HG02798 (cell line): ENCODE measurements at regions not wholly inside any gene's neighbourhood (a gene's known extent, or its start where the extent isn't known, plus 50 kb on each side); places are given as distances from the start of the nearest gene placed in this dataset.
"Not testable (repeated sequence)": the region's sequence is repeated elsewhere in the genome, so short reads cannot be mapped to it uniquely, and the experiment has no call there.

Experiments
- ATAC-seq: cut with Tn5 transposase; IDR thresholded peaks from one replicate; pipeline ENCODE4 v1.9.1; 2021; ENCODE audit warnings: mild to moderate bottlenecking; ENCODE audit not compliant: unreplicated experiment, poor library complexity

GRCh38 chr4:79748835-79749234 is 324.2 kb downstream of the ANTXR2 start:
- no peak for ATAC-seq

DNA sequence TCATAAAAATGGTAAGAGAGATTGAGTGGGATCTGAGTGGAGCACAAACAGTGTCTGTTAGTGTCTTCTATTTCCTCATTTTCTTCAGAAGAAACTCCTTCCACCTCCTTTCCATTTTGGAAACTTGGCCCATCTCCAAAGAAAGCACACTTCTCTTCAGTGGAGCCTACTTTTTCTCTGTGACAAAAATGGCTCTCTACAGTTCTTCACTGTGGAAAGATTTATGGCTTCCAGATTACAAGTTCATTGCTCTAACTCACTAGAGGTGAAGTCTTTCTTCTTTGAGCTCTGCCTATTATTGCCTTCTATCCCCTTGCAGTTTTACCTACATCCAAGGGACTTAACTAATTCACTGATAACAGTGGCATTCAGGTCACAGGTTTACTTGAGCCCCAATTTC is 325.8 kb downstream of the ANTXR2 start:
- no peak for ATAC-seq

DNA sequence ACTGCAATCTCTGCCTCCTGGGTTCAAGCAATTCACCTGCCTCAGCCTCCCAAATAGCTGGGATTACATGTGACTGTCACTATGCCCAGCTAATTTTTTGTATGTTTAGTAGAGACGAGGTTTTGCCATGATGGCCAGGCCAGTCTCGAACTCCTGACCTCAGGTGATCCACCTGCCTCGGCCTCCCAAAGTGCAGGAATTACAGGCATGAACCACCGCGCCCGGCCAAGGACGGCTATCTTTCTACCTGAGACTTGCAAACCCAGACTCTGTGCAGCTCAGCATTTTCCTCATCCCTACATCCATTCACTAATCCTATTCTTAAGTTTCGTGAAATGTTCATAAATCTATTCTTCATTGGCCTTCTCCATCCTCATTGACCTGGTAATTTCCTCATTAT is 330.0 kb downstream of the ANTXR2 start:
- no peak for ATAC-seq

- no peak for ATAC-seq
These were observed 331.9 kb upstream of the GK2 start for GRCh38 chr4:79739912-79740311.

DNA sequence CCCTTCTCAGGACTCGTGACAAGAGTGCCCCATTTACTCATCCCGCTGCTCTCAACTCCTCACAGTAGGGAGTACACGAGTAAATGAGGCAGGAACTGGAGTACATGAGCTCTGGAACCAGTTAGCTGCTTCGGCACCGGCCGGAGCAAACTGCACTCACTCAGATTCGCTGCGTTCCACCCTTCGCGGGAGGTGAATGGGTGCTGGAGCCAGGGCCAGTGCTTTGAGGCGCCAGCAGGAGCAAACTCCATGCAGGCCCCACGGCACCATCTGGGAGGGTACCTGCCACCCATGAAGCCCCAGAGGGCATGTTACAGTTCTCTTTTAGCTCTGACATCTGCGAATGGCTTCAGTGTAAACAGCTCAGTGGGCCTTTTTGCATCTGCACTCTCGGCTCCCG is 315.5 kb upstream of the GK2 start:
- ATAC-seq = no peak

DNA sequence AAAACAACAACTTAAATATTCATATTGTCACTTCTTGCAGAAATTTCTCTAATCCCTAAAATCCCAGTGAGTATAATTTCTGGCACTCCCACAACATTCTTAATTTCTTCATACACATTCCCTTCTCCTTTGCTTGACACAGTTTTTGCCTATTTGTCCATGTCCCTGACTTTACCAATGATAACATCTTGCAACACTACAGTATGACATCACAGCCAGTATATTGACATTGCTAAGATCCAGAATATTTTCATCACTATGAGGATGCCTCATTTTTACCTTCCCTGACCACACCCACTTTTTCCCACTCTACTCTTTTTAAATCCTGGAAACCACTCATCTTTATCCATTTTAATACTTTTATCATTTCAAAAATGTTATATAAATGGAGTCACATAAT is 292.3 kb upstream of the GK2 start:
- no peak for ATAC-seq

DNA sequence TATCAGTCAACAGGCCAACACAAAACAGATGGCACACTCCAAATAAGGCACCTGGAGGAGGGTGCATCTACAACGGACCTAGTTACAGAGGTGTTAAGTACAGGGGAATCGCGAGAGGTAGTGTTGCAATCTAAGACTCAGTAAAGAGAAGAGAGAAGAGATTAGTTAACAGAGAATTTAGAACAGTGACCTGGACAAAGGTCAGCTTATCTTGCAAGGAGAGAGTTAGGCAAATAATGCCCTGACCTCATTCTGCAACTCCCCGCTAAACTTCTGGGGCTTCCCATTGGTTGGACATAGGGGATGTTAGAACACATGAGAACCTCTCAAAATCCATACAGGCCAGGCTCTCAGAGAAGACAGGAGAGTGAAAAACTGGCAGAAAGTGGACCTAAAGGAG is 289.4 kb upstream of the GK2 start:
- no peak for ATAC-seq

GRCh38 chr4:79696534-79696933 is 288.5 kb upstream of the GK2 start:
- ATAC-seq = not testable (repeated sequence)

DNA sequence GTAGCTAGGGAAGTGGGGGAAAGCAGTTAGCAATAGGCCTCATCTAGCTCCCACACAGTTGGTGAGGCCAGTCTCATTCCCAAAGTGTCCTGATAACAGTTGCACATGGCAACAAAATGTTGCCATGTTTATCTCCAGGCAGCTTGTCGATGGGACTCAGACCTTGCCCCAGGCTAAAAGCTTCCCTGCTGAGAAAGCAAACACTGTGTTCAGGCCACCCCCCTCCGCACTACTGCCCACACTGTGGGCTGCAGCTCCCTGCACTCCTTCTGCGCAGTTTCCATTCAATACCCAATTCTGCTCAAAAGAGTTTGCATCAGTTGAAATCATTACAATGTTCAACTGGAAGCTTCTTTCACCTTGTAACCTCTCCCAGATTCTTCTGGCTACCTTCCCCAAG is 287.8 kb upstream of the GK2 start:
- no peak for ATAC-seq

DNA sequence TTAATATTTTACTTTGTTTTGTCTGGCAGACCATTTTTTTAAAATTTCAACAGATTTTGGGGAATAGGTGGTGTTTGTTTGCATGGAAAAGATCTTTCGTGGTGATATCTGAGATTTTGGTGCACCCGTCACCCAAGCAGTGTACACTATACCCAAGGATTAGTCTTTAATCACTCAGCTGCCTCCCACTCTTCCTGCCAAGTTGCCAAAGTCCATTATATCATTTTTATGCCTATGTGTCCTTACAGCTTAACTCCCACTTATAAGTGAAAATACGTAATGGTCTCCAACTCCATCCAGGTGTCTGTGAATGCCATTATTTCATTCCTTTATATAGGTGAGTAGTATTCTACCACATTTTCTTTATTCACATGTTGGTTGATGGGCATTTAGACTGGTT is 281.7 kb upstream of the GK2 start:
- ATAC-seq = no peak

DNA sequence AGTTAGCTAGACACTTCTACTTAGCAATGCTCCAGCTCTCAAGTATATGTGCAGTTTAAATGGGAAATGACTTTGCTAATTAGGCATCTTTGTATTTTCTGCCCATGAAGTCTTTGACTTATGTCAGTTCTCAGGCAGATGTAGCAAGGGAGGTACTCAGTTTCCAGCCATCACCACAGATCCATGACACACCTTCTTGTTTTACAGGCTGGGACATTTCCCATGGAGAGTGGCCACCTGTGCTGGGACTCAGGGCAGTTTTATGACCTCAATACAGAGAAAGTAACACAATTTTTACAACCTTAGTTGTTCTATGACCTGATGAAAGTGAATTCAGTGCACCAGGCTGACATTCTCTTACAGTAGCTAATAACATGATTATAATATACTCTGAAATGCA is 280.7 kb upstream of the GK2 start:
- no peak for ATAC-seq

- ATAC-seq = no peak
These were observed 279.0 kb upstream of the GK2 start for GRCh38 chr4:79687006-79687405.

DNA sequence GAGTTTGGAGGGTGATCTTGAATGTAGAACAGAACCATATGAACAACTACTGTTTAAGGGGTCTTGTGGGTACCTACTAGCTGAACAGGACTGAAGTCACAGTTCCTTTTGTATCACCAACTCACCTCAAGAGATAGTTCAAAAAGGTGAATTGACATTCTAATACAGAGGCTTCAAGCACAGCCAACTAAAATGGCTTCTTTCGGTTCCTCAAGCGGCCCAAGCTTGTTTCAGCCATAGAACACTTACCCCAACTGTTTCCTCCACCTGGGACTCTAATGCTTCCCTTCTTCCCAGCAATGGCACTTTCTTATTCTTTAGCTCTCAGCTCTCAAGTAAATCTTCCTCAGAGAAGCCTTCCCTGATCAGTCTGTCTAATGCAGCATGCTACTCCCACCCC is 277.5 kb upstream of the GK2 start:
- no peak for ATAC-seq

GRCh38 chr4:79684516-79684915 is 276.5 kb upstream of the GK2 start:
- no peak for ATAC-seq

GRCh38 chr4:79682801-79683530 is 274.9 kb upstream of the GK2 start:
- ATAC-seq = no peak

DNA sequence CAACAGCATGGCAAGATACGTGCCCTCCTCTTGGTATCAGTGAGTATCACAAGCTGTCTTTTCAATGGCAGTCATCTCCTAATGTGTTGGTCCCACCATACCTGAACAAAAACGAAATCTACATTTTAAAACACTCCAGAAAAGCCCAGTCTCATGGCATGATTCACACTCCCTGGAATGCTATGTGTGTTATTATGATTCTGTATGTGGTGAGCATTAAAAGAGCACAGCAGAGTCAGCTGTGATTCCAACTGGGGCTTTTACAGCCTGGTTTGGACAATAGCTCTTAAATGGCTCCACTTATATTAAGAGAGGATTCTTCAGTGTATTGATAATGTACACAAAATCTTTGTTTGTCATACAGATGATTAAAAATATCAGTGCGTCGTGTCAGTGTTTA is 274.1 kb upstream of the GK2 start:
- ATAC-seq = no peak

- ATAC-seq = no peak
These were observed 271.8 kb upstream of the GK2 start for GRCh38 chr4:79679859-79680258.

- no peak for ATAC-seq
These were observed 270.6 kb upstream of the GK2 start for GRCh38 chr4:79678472-79679202.

DNA sequence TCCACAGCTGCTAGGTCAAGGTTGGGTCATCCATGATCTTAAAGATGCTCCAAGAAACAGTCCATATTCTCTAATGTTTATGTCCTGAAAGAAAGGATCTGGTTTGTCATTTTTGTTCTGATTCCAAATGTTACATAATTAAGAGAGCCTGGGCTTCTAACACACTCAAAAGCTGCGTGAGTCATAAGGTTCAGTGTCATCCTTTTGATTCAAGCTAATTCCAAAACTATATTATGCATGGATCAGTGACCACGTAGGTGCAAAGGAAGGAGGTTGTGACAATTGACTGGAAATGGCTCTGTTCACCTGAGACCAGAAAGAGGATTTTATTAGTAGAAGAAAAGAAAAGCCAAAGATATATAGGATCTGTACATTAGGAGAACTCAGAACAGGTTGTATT is 268.7 kb upstream of the GK2 start:
- no peak for ATAC-seq

DNA sequence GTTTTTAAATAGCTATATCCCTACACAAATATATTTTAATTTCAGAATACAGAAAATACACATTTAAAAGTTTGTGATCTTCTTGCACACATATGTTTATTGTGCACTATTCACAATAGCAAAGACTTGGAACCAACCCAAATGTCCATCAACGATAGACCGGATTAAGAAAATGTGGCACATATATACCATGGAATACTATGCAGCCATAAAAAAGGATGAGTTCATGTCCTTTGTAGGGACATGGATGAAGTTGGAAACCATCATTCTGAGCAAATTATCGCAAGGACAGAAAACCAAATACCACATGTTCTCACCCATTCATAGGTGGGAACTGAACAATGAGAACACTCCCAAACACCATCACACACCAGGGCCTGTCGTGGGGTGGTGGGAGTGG is 266.9 kb upstream of the GK2 start:
- ATAC-seq = not testable (repeated sequence)

GRCh38 chr4:79673898-79674297 is 265.9 kb upstream of the GK2 start:
- ATAC-seq = no peak

- ATAC-seq = no peak
These were observed 265.3 kb upstream of the GK2 start for GRCh38 chr4:79673377-79673776.
